HG03066 (cell line): ENCODE measurements at regions not wholly inside any gene's neighbourhood (a gene's known extent, or its start where the extent isn't known, plus 50 kb on each side); places are given as distances from the start of the nearest gene placed in this dataset.
"Not testable (repeated sequence)": the region's sequence is repeated elsewhere in the genome, so short reads cannot be mapped to it uniquely, and the experiment has no call there.

Experiments
- ATAC-seq: cut with Tn5 transposase; IDR thresholded peaks from one replicate; pipeline ENCODE4 v1.9.1; 2021; ENCODE audit warnings: low read depth; ENCODE audit not compliant: unreplicated experiment

GRCh38 chr1:177737456-177737855, 232.4 kb downstream of the SEC16B start:
- no peak for ATAC-seq

- no peak for ATAC-seq
Observed at GRCh38 chr1:177732178-177732577, 237.7 kb downstream of the SEC16B start.

GRCh38 chr1:177729646-177730045, 240.2 kb downstream of the SEC16B start:
- no peak for ATAC-seq

- no peak for ATAC-seq
Observed at GRCh38 chr1:177723533-177723932, 246.3 kb downstream of the SEC16B start.

GRCh38 chr1:177710696-177711620, 258.9 kb downstream of the SEC16B start:
- no peak for ATAC-seq

- no peak for ATAC-seq
Observed at GRCh38 chr1:177708406-177708805, 261.5 kb downstream of the SEC16B start.

GRCh38 chr1:177706977-177707376, 262.9 kb downstream of the SEC16B start:
- ATAC-seq, result no peak

- no peak for ATAC-seq
Observed at GRCh38 chr1:177705839-177706238, 264.0 kb downstream of the SEC16B start.

- ATAC-seq, result no peak
Observed at GRCh38 chr1:177703888-177704446, 265.9 kb downstream of the SEC16B start.

GRCh38 chr1:177701654-177702353, 268.1 kb downstream of the SEC16B start:
- no peak for ATAC-seq

- no peak for ATAC-seq
Observed at GRCh38 chr1:177700856-177701255, 269.0 kb downstream of the SEC16B start.

- ATAC-seq, result no peak
Observed at GRCh38 chr1:177690996-177691395, 278.9 kb downstream of the SEC16B start.

GRCh38 chr1:177687544-177687943, 282.3 kb downstream of the SEC16B start:
- no peak for ATAC-seq

GRCh38 chr1:177686933-177687332, 282.9 kb downstream of the SEC16B start:
- no peak for ATAC-seq

GRCh38 chr1:177669161-177669560, 300.7 kb downstream of the SEC16B start:
- no peak for ATAC-seq

GRCh38 chr1:177665935-177666334, 303.9 kb downstream of the SEC16B start:
- no peak for ATAC-seq

- not testable (repeated sequence) for ATAC-seq
Observed at GRCh38 chr1:177664742-177665141, 305.1 kb downstream of the SEC16B start.

- ATAC-seq, result no peak
Observed at GRCh38 chr1:177660188-177660587, 309.7 kb downstream of the SEC16B start.

GRCh38 chr1:177659281-177659680, 310.6 kb downstream of the SEC16B start:
- ATAC-seq, result no peak

- no peak for ATAC-seq
Observed at GRCh38 chr1:177656598-177656997, 313.3 kb downstream of the SEC16B start.

- ATAC-seq, result no peak
Observed at GRCh38 chr1:177650947-177651346, 318.9 kb downstream of the SEC16B start.
